DMS 273 (cell line): ENCODE measurements at regions not wholly inside any gene's neighbourhood (a gene's known extent, or its start where the extent isn't known, plus 50 kb on each side); places are given as distances from the start of the nearest gene placed in this dataset.
A peak's percentile ranks its signal among the peaks of the same experiment; 100 is the strongest.
"Not testable (repeated sequence)": the region's sequence is repeated elsewhere in the genome, so short reads cannot be mapped to it uniquely, and the experiment has no call there.

Source experiments
- DNase-seq: peaks from one replicate; lab custom pipeline; 2025; ENCODE audit not compliant: unreplicated experiment; lab: John Stamatoyannopoulos, UW

DNA sequence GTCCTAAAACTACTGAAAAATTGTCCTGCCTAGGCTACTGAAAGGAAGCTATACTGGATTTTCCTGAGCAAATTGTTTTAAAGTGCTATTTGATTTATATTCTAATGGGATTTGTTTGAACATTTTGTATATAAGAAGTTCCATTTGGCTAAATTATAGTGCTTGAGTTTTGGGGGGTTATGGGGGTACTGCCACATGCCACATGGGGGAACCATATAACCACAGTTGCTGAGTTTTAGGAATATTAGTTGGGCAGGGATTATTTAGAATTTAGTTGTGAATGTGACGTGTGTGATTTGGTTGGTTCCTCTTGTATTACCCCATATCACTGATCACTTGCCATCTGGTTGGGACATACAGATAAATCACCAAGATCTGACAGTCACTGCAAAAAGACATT lies 224.5 kb upstream of the TAPT1 start:
- peak; percentile 8 for DNase-seq

DNA sequence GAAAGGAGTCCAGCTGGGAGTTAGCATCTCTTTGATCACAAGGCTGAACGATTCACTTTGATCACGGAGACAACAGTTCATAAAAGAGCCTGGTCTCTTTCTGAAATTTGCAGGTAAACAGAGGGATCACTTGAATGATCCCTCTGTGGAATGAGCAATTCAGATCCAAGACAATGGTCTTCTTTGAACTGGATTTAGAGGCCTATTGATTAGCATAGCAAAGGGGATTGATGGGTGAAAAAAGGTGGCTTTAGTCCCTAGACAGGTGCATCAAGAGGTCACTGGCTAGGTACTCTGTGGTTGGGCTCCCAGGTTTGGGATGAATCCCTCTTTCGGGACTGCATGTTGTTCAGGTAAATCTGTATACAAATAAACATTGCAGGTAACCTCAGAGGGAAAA lies 223.8 kb upstream of the TAPT1 start:
- no peak for DNase-seq

- DNase-seq = no peak
Measured at GRCh38 chr4:16449406-16449805, 223.1 kb upstream of the TAPT1 start.

DNA sequence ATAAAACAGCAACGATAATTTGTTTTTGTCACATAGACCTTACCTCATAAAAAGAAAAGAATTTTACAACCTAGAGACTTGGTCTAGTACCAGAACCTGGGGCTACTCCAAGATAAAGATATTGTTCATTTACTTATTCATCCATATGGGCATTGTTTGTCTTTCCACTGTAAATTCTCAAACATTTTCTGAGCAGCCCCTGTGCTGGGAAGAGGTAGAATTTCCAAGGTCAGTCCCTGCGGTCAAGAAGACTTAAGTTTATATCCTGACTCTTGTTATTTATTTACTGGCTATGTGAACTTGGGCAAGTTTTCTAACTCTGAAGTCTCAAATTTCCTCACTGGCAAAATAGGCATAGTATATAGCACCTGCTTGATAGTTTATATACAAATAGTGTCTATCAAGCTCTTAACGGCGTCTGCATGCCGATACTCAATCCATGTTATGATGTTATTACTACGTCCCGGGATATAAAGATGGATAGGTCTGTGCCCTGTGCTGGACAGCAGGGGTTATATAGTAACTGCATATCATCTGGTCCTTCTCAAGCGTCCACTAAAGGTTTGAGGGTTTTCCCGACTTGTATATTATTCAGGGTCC lies 222.1 kb upstream of the TAPT1 start:
- no peak for DNase-seq

DNA sequence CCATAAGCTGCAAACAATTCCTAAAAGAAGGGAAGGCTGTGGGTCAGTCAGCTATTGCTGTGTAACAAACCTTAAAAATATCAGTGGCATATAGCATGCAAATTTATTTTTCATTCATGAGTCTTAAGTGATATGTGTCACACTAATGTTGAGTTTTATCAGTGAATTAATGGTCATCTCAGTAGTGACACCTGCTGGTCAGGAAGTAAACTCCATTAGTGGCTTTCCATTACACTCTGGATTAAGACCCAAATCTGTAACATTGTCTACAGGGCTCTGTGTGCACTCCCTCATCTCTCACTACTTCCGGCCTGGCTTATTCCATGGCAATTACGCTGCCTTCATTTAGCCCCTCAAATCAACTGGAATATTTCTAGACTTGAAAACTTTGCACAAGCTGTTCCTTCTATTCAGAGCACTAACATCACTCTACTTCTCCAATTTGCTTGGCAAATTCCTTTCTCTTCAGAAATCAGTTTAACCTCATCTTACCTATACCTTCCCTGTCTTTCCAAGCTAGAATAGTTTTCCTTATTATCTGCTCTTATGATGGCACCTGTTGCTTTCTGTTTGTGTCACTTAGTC lies 217.3 kb upstream of the TAPT1 start:
- DNase-seq = peak; percentile 36

DNA sequence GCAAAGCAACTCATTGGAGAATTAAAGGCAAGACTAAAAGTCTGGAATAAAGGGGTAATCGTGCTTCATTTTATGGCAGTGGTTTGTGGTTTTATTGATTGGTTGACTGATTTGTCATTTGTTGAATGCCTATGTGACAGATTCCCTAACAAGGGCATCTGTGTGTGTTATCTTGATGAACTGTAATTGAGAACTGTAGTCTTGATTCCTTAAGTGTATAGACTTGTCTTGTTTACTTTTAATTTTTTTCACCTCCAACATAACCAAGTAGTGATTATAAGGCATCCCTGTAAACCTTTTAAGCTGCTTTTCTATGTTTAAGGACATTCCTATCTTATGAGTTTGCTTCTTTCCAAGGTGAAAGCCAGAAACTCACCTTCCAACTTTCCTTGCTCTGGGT lies 216.0 kb upstream of the TAPT1 start:
- DNase-seq = no peak

GRCh38 chr4:16439768-16440167 lies 213.5 kb upstream of the TAPT1 start:
- no peak for DNase-seq

GRCh38 chr4:16438986-16439385 lies 212.7 kb upstream of the TAPT1 start:
- no peak for DNase-seq

DNA sequence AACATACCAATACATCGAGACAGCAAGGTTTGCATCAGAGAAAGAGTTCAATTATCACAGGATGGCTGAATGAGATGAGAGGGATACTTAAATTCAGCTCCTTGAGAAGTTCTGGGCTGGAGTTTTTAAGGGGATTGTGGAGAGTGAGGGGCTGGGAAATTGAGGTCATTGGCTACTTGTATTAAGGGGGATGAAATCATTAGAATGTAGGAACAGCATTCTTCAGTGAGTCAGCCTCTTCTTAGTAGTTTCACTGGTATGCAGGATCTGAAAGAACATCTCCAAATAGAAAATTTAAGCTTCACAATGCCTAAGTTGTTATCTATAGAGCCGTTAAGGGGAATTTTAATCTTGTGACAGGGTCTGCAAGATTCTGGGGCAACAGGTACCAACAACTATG lies 211.6 kb upstream of the TAPT1 start:
- no peak for DNase-seq

- no peak for DNase-seq
Measured at GRCh38 chr4:16431866-16432265, 205.6 kb upstream of the TAPT1 start.

- peak; percentile 1 for DNase-seq
Measured at GRCh38 chr4:16418814-16419213, 192.5 kb upstream of the TAPT1 start.

DNA sequence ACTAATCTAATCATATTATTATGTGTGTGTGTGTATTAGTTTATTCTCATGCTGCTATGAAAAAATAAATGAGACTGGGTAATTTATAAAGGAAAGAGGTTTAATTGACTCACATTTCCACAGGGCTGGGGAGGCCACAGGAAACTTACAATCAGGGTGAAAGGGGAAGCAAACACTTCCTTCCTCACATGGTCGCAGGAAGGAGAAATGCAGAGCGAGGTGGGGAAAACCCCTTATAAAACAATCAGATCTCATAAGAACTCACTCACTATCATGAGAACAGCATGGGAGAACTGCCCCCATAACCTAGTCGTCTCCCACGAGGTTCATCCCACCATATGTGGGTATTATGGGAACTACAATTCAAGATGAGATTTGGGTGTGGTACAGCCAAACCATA lies 190.9 kb upstream of the TAPT1 start:
- no peak for DNase-seq

DNA sequence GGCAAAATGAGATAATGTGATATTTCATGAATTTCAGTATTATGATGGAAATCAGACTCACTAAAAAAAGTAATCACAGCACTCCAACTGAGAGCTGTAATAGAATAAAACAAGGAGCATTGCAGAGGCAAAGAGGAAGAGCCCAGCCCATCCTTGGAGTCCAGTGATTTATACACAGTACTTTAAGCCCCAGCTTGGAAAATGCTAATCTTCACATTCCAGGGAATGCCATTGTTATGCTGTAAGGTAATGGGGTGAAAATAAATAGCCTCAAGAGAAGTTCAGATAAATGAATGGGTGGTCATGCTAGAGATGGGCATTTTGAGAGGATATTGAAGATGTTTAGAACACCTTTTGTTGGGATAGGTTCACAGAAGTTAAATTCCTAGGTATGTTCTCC lies 190.3 kb upstream of the TAPT1 start:
- DNase-seq = no peak

DNA sequence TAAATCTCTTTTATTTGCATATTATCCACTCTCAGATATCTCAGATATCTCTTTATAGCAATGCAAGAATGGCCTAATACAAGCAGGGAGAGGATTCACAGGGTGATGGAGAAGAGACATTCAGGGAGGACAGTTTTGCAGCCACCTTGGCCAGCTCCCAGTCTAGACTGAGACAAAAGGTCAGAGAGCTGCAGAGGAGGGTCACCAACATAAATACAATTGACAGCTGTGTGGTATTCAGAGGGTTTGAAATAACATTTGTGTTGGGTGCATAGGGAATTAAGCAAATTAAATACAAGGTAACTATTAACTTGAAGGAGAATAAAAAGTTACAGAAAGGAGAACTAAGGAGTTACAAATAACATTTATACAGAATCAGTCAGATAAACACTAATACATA lies 189.5 kb upstream of the TAPT1 start:
- DNase-seq = no peak

GRCh38 chr4:16413814-16414555 lies 187.7 kb upstream of the TAPT1 start:
- DNase-seq = no peak

- no peak for DNase-seq
Measured at GRCh38 chr4:16411501-16412085, 185.3 kb upstream of the TAPT1 start.

DNA sequence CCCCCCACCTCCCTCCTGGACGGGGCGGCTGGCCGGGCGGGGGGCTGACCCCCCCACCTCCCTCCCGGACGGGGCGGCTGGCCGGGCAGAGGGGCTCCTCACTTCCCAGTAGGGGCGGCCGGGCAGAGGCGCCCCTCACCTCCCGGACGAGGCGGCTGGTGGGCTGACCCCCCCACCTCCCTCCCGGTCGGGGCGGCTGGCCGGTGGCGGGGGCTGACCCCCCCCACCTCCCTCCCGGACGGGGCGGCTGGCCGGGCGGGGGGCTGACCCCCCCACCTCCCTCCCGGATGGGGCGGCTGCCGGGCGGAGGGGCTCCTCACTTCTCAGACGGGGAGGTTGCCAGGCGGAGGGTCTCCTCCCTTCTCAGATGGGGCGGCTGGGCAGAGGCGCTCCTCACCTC lies 166.9 kb upstream of the TAPT1 start:
- DNase-seq = not testable (repeated sequence)

GRCh38 chr4:16391196-16391595 lies 164.9 kb upstream of the TAPT1 start:
- no peak for DNase-seq

DNA sequence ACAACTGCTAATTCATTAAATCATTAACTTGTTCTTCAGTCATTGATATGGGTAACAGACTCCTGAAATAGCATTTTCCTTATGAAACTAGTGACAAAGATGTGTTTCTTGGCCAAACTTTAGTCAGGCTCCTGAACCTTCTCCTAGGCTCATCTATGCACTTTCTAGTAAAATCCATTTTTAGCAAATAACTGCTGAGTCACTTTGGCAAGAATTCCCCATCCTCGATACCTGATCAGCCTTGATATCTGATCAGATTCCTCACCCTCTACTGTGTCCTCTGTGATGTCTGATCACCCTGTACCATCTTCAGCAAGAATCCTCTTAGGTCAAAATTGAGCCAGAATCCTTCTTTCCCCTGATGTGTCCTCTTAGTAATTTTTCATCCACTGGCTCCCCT lies 161.2 kb upstream of the TAPT1 start:
- DNase-seq = no peak

GRCh38 chr4:16386711-16387320 lies 160.5 kb upstream of the TAPT1 start:
- no peak for DNase-seq

GRCh38 chr4:16384576-16384975 lies 158.3 kb upstream of the TAPT1 start:
- no peak for DNase-seq

- no peak for DNase-seq
Measured at GRCh38 chr4:16382571-16382970, 156.3 kb upstream of the TAPT1 start.
